A673 (cell line): ENCODE measurements at regions not wholly inside any gene's neighbourhood (a gene's known extent, or its start where the extent isn't known, plus 50 kb on each side); places are given as distances from the start of the nearest gene placed in this dataset.

ENCODE experiments used
- BruUV-seq: library from RNA; stranded (reverse); fragments of 400-500 nt; replicated peaks from 2 replicates; lab custom pipeline; 2021; lab: Mats Ljungman, UMichigan
- CTCF ChIA-PET: fragments of 300-600 bp; sonication (Branson Sonifier 250); formaldehyde crosslinking; loops from one replicate; lab custom pipeline; 2022; ENCODE audit warnings: antibody characterized with exemption; lab: Charles Lee
- POLR2A ChIA-PET: fragments of 300-600 bp; sonication (Branson Sonifier 250); formaldehyde crosslinking; loops from one replicate; lab custom pipeline; 2022; ENCODE audit warnings: antibody characterized with exemption; ENCODE audit not compliant: low non-redundant PET; lab: Charles Lee
- DNase-seq: peaks from one replicate; pipeline ENCODE4 v3.0.0-alpha.2; 2015; ENCODE audit warnings: low spot score
- H3K27ac ChIP-seq: fragments of 200-600 bp; sonication (generic); 2 replicates; pipeline ENCODE4 v1.5.1; 2016; ENCODE audit warnings: mixed run types, low read depth, mild to moderate bottlenecking, mixed read lengths, antibody characterized with exemption, low read length; ENCODE audit not compliant: poor library complexity, severe bottlenecking
- H3K27me3 ChIP-seq: fragments of 200-600 bp; sonication (generic); replicated peaks from 2 replicates; pipeline ENCODE4 v1.6.1; 2017; ENCODE audit warnings: mixed run types, low read depth, mild to moderate bottlenecking, mixed read lengths, antibody characterized with exemption, low read length; ENCODE audit not compliant: insufficient read depth, poor library complexity
- H3K36me3 ChIP-seq: fragments of 200-600 bp; sonication (generic); 2 replicates; pipeline ENCODE4 v1.6.1; 2016; ENCODE audit warnings: mixed run types, mild to moderate bottlenecking, mixed read lengths, antibody characterized with exemption, low read length; ENCODE audit not compliant: insufficient read depth, poor library complexity, severe bottlenecking
- H3K4me1 ChIP-seq: fragments of 200-600 bp; sonication (generic); 2 replicates; pipeline ENCODE4 v1.6.1; 2017; ENCODE audit warnings: mixed run types, mild to moderate bottlenecking, mixed read lengths, antibody characterized with exemption, low read length; ENCODE audit not compliant: insufficient read depth, poor library complexity, severe bottlenecking
- H3K4me3 ChIP-seq: fragments of 200-600 bp; sonication (generic); 2 replicates; pipeline ENCODE4 v1.5.1; 2016; ENCODE audit warnings: low read depth, mixed run types, mild to moderate bottlenecking, mixed read lengths, low read length; ENCODE audit not compliant: poor library complexity, severe bottlenecking
- H3K9me3 ChIP-seq: fragments of 200-600 bp; sonication (generic); 2 replicates; pipeline ENCODE4 v1.6.1; 2016; ENCODE audit warnings: mixed run types, low read depth, mild to moderate bottlenecking, mixed read lengths, antibody characterized with exemption, low read length; ENCODE audit not compliant: poor library complexity, severe bottlenecking
- CTCF ChIP-seq: fragments of 300-800, 200-600 bp; sonication (generic); conservative IDR thresholded peaks from 2 replicates; pipeline ENCODE4 v1.5.1; 2017; ENCODE audit warnings: low read depth, mild to moderate bottlenecking, antibody characterized with exemption, low read length, moderate library complexity, mixed read lengths
- EZH2 ChIP-seq: fragments of 200-600 bp; sonication (generic); IDR thresholded peaks from 2 replicates; pipeline ENCODE4 v1.6.1; 2017; ENCODE audit warnings: borderline replicate concordance, low read depth, mild to moderate bottlenecking, mixed read lengths, antibody characterized with exemption, low read length; ENCODE audit not compliant: poor library complexity, severe bottlenecking
- intact Hi-C: fragments of 100-400 bp; cut with micrococcal nuclease; formaldehyde crosslinking; loops from one replicate; pipeline ENCODE4 v1.10.0; 2022; ENCODE audit not compliant: unreplicated experiment

GRCh38 chr2:16227811-16228462 is 287.6 kb downstream of the MYCN start:
- no peak for TF ChIP-seq CTCF
- no peak for TF ChIP-seq EZH2
- H3K27ac ChIP-seq = no peak overlapping the region
- no TSS peak for BruUV-seq
- CTCF ChIA-PET = no interaction called here
- no peaks in the 10 kb centered on the region for H3K9me3 ChIP-seq
- H3K36me3 ChIP-seq = no peaks in the 10 kb centered on the region
- intact Hi-C loops = loop anchor here (10.0 kb wide), 1 partner anchor 283 kb away; the partner anchor contains the start of gene MYCN
- H3K4me3 ChIP-seq = no peak overlapping the region
- H3K4me1 ChIP-seq = peaks cover 5% of the 10 kb centered on the region
- no peaks in the 10 kb centered on the region for H3K27me3 ChIP-seq
- no peak for DNase-seq
- POLR2A ChIA-PET = no interaction called here

- CTCF ChIA-PET = no interaction called here
- Histone ChIP-seq H3K27ac (no peak overlapping the region), H3K27me3 (no peaks in the 10 kb centered on the region), H3K36me3 (no peaks in the 10 kb centered on the region), H3K4me1 (peaks cover 5% of the 10 kb centered on the region), H3K9me3 (no peaks in the 10 kb centered on the region), H3K4me3 (no peak overlapping the region)
- BruUV-seq = no TSS peak
- intact Hi-C loops = loop anchor here (10.0 kb wide), 1 partner anchor 282 kb away; the partner anchor contains the start of gene MYCN
- POLR2A ChIA-PET = no interaction called here
- peak; percentile 84 for DNase-seq
- no peak for TF ChIP-seq CTCF
- TF ChIP-seq EZH2 = no peak
Observed at GRCh38 chr2:16226943-16227664, 286.8 kb downstream of the MYCN start.

- POLR2A ChIA-PET = no interaction called here
- no TSS peak for BruUV-seq
- H3K36me3 ChIP-seq = no peaks in the 10 kb centered on the region
- TF ChIP-seq CTCF = no peak
- TF ChIP-seq EZH2 = no peak
- CTCF ChIA-PET = no interaction called here
- H3K4me3 ChIP-seq = no peak overlapping the region
- no peaks in the 10 kb centered on the region for H3K9me3 ChIP-seq
- peaks cover 5% of the 10 kb centered on the region for H3K4me1 ChIP-seq
- no peak overlapping the region for H3K27ac ChIP-seq
- DNase-seq = no peak
- intact Hi-C loops = loop anchor here (10.0 kb wide), 1 partner anchor 282 kb away; the partner anchor contains the start of gene MYCN
- no peaks in the 10 kb centered on the region for H3K27me3 ChIP-seq
Observed at GRCh38 chr2:16226381-16226780, 286.0 kb downstream of the MYCN start.
